RKO (cell line): ENCODE measurements at regions not wholly inside any gene's neighbourhood (a gene's known extent, or its start where the extent isn't known, plus 50 kb on each side); places are given as distances from the start of the nearest gene placed in this dataset.

Experiments
- DNase-seq: peaks from one replicate; pipeline ENCODE4 v3.0.0-alpha.2; 2016; ENCODE audit warnings: low spot score

- DNase-seq = no peak
Observed at GRCh38 chr3:35946854-35947515, 307.7 kb downstream of the ARPP21 start.

GRCh38 chr3:35950021-35950420 lies 310.7 kb downstream of the ARPP21 start:
- no peak for DNase-seq

- no peak for DNase-seq
Observed at GRCh38 chr3:35954413-35954812, 315.1 kb downstream of the ARPP21 start.

GRCh38 chr3:35965908-35966307 lies 326.6 kb downstream of the ARPP21 start:
- peak; percentile 67 for DNase-seq

GRCh38 chr3:35966629-35967464 lies 327.5 kb downstream of the ARPP21 start:
- no peak for DNase-seq

GRCh38 chr3:35968043-35968622 lies 328.8 kb downstream of the ARPP21 start:
- DNase-seq = no peak

GRCh38 chr3:35969406-35969805 lies 330.1 kb downstream of the ARPP21 start:
- DNase-seq = no peak

GRCh38 chr3:35970793-35971192 lies 331.5 kb downstream of the ARPP21 start:
- no peak for DNase-seq

GRCh38 chr3:35971686-35972085 lies 332.4 kb downstream of the ARPP21 start:
- DNase-seq = no peak

GRCh38 chr3:35974872-35975271 lies 335.5 kb downstream of the ARPP21 start:
- no peak for DNase-seq

- no peak for DNase-seq
Observed at GRCh38 chr3:35986161-35986560, 346.8 kb downstream of the ARPP21 start.

- no peak for DNase-seq
Observed at GRCh38 chr3:35987386-35987785, 348.1 kb downstream of the ARPP21 start.

- DNase-seq = no peak
Observed at GRCh38 chr3:35992041-35992440, 352.7 kb downstream of the ARPP21 start.

- no peak for DNase-seq
Observed at GRCh38 chr3:36011791-36012190, 368.5 kb upstream of the STAC start.

GRCh38 chr3:36013425-36013824 lies 366.9 kb upstream of the STAC start:
- DNase-seq = no peak

- DNase-seq = no peak
Observed at GRCh38 chr3:36025232-36025631, 355.1 kb upstream of the STAC start.

- no peak for DNase-seq
Observed at GRCh38 chr3:36032180-36033047, 347.9 kb upstream of the STAC start.

GRCh38 chr3:36058404-36059030 lies 321.8 kb upstream of the STAC start:
- no peak for DNase-seq

GRCh38 chr3:36060950-36061349 lies 319.4 kb upstream of the STAC start:
- DNase-seq = no peak

- DNase-seq = no peak
Observed at GRCh38 chr3:36063992-36064391, 316.3 kb upstream of the STAC start.

- no peak for DNase-seq
Observed at GRCh38 chr3:36065321-36065720, 315.0 kb upstream of the STAC start.

GRCh38 chr3:36075491-36075890 lies 304.8 kb upstream of the STAC start:
- no peak for DNase-seq
